GM23338 (cell line): ENCODE measurements at regions not wholly inside any gene's neighbourhood (a gene's known extent, or its start where the extent isn't known, plus 50 kb on each side); places are given as distances from the start of the nearest gene placed in this dataset.

Experiments
- ATAC-seq: fragments of 200-7000 bp; cut with Tn5 transposase; 3 replicates; pipeline ENCODE4 v1.9.1; 2020
- DNase-seq: peaks from one replicate; pipeline ENCODE4 v3.0.0-alpha.2; 2015; ENCODE audit warnings: low spot score
- H2AFZ ChIP-seq: fragments of 200-600 bp; sonication (generic); 2 replicates; pipeline ENCODE4 v1.8.0; 2016; ENCODE audit warnings: antibody characterized with exemption, mild to moderate bottlenecking, moderate library complexity
- H3F3A ChIP-seq: fragments of 200-600 bp; sonication (generic); replicated peaks from 2 replicates; pipeline ENCODE4 v1.8.0; 2017; ENCODE audit warnings: antibody characterized with exemption, mixed run types, low read depth
- H3K27ac ChIP-seq: fragments of 200-600 bp; sonication (generic); 2 replicates; pipeline ENCODE4 v1.6.1; 2016; ENCODE audit warnings: low read depth
- H3K27me3 ChIP-seq: fragments of 200-600 bp; sonication (generic); 2 replicates; pipeline ENCODE4 v1.8.0; 2016; ENCODE audit warnings: mild to moderate bottlenecking, mixed run types, moderate library complexity; ENCODE audit not compliant: insufficient read depth
- H3K36me3 ChIP-seq: fragments of 200-600 bp; sonication (generic); 2 replicates; pipeline ENCODE4 v1.8.0; 2016; ENCODE audit warnings: mild to moderate bottlenecking; ENCODE audit not compliant: insufficient read depth
- H3K4me1 ChIP-seq: fragments of 200-600 bp; sonication (generic); 2 replicates; pipeline ENCODE4 v1.8.0; 2016; ENCODE audit warnings: mild to moderate bottlenecking, moderate library complexity; ENCODE audit not compliant: insufficient read depth
- H3K4me2 ChIP-seq: fragments of 200-600 bp; sonication (generic); 2 replicates; pipeline ENCODE4 v1.7.1; 2017; ENCODE audit warnings: mixed run types
- H3K4me3 ChIP-seq: fragments of 200-600 bp; sonication (generic); 2 replicates; pipeline ENCODE4 v1.6.1; 2016; ENCODE audit warnings: mixed run types
- H3K79me2 ChIP-seq: fragments of 200-600 bp; sonication (generic); replicated peaks from 2 replicates; pipeline ENCODE4 v1.8.0; 2017; ENCODE audit warnings: mild to moderate bottlenecking; ENCODE audit not compliant: insufficient read depth
- H3K9me2 ChIP-seq: fragments of 200-600 bp; sonication (generic); 2 replicates; pipeline ENCODE4 v1.8.0; 2017; ENCODE audit not compliant: insufficient read depth
- H4K20me1 ChIP-seq: fragments of 200-600 bp; sonication (generic); replicated peaks from 2 replicates; pipeline ENCODE4 v1.8.0; 2017; ENCODE audit warnings: mild to moderate bottlenecking; ENCODE audit not compliant: insufficient read depth
- H3K27ac Mint-ChIP-seq: 2 replicates; pipeline ENCODE4 v1.8.0; 2020; ENCODE audit warnings: inconsistent platforms, mild to moderate bottlenecking, moderate library complexity, mixed read lengths
- H3K27me3 Mint-ChIP-seq: 3 replicates; pipeline ENCODE4 v1.8.0; 2022; ENCODE audit warnings: low read depth, mild to moderate bottlenecking, moderate library complexity, mixed read lengths, inconsistent platforms; ENCODE audit not compliant: insufficient read depth, poor library complexity
- H3K36me3 Mint-ChIP-seq: 3 replicates; pipeline ENCODE4 v1.8.0; 2021; ENCODE audit warnings: low read depth, mild to moderate bottlenecking, inconsistent platforms, moderate library complexity, mixed read lengths
- H3K4me1 Mint-ChIP-seq: 3 replicates; pipeline ENCODE4 v1.8.0; 2020; ENCODE audit warnings: mild to moderate bottlenecking, inconsistent platforms, mixed read lengths
- H3K4me3 Mint-ChIP-seq: 3 replicates; pipeline ENCODE4 v1.8.0; 2021; ENCODE audit warnings: moderate library complexity, mild to moderate bottlenecking, inconsistent platforms, mixed read lengths
- H3K9me3 Mint-ChIP-seq: 3 replicates; pipeline ENCODE4 v1.8.0; 2020; ENCODE audit warnings: moderate library complexity, mild to moderate bottlenecking, inconsistent platforms, mixed read lengths
- EZH2 ChIP-seq: fragments of 200-600 bp; sonication (generic); IDR thresholded peaks from one replicate; pipeline ENCODE4 v1.8.0; 2017; ENCODE audit warnings: antibody characterized with exemption, mild to moderate bottlenecking, low read depth; ENCODE audit not compliant: unreplicated experiment
- EZH2phosphoT487 ChIP-seq: fragments of 200-600 bp; sonication (generic); IDR thresholded peaks from one replicate; pipeline ENCODE4 v1.8.1; 2018; ENCODE audit warnings: antibody characterized with exemption; ENCODE audit not compliant: unreplicated experiment
- POLR2AphosphoS5 ChIP-seq: IDR thresholded peaks from 2 replicates; pipeline ENCODE4 v1.6.1; 2016; ENCODE audit warnings: antibody characterized with exemption, low read depth
- REST ChIP-seq: IDR thresholded peaks from one replicate; pipeline ENCODE4 v1.6.1; 2018; ENCODE audit warnings: antibody characterized with exemption; ENCODE audit not compliant: unreplicated experiment
- ZNF331 ChIP-seq: fragments of 250-450 bp; sonication (Bioruptor Pico); IDR thresholded peaks from 2 replicates; pipeline ENCODE4 v1.5.0; 2020; ENCODE audit warnings: low read depth, mild to moderate bottlenecking, moderate library complexity
- ZNF462 ChIP-seq: fragments of 250-450 bp; sonication (Bioruptor Pico); IDR thresholded peaks from 2 replicates; pipeline ENCODE4 v1.5.0; 2020; ENCODE audit warnings: mild to moderate bottlenecking, moderate library complexity

DNA sequence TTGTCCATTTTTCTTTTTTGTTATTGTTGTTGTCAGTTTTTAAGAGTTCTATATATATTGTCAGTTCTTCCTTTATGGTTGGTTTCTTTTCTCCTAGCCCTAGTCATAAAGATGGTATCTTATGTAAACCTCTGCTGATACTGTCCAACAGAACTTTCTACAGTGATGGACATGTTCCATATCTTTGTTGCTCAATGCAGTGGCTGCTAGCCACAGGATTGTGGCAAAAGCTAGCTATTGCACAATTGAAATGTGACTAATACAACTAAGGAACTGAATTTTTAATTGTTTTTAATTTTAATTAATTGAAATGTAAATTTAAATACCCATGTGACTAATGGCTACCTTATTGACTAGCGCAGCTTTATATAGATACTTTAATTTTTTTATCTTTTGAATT is 411.8 kb upstream of the PTBP2 start:
- H3K9me3 Mint-ChIP-seq, result no peaks in the 10 kb centered on the region
- Histone ChIP-seq H3K9me2 (no peaks in the 10 kb centered on the region), H3K4me2 (no peak overlapping the region), H2AFZ (no peak overlapping the region), H3K79me2 (no peaks in the 10 kb centered on the region), H3F3A (no peaks in the 10 kb centered on the region), H3K27ac (no peak overlapping the region), H3K36me3 (no peaks in the 10 kb centered on the region), H4K20me1 (no peaks in the 10 kb centered on the region), H3K27me3 (no peaks in the 10 kb centered on the region), H3K4me1 (no peaks in the 10 kb centered on the region), H3K4me3 (no peak overlapping the region)
- TF ChIP-seq ZNF462 (CRISPR knock-in tag) (no peak), ZNF331 (CRISPR knock-in tag) (no peak), REST (no peak), POLR2AphosphoS5 (no peak), EZH2phosphoT487 (no peak), EZH2 (no peak)
- H3K27me3 Mint-ChIP-seq, result no peaks in the 10 kb centered on the region
- no peak for ATAC-seq
- no peaks in the 10 kb centered on the region for H3K36me3 Mint-ChIP-seq
- H3K4me1 Mint-ChIP-seq, result peaks cover 4% of the 10 kb centered on the region; the same call in 2 of the 3 replicates
- H3K27ac Mint-ChIP-seq, result no peak overlapping the region
- no peak for DNase-seq
- no peak overlapping the region for H3K4me3 Mint-ChIP-seq
